ENCODE measurements at regions not wholly inside any gene's neighbourhood (a gene's known extent, or its start where the extent isn't known, plus 50 kb on each side); places are given as distances from the start of the nearest gene placed in this dataset.

GRCh38 chr18:22641958-22642357 lies 224.2 kb upstream of the CTAGE1 start:
- no peak for DNase-seq (ENCODE audit: low read depth, low spot score)
- H3K4me3 ChIP-seq (ENCODE audit: low read length) = no peak overlapping the region

DNA sequence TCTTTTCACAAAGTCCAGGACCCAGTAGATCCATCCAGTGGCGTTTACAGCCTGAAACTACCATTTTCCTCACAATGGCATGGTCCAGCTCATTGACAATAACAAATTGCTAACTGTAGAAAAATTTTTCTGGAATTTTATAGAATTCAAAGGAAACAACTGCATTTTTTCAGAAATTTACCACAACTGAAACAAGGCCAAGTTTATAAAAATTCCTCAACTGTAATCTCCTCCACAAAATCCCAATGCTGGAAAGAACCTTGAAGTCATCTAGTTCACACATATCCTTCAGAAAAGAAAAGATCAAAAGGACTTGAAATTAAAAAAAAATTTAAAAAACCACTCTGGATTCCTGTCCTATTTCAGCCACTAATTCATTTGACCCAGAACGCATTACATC lies 226.0 kb upstream of the CTAGE1 start:
- no peak for DNase-seq (ENCODE audit: low read depth, low spot score)
- no peak overlapping the region for H3K4me3 ChIP-seq (ENCODE audit: low read length)

- no peak overlapping the region for H3K4me3 ChIP-seq (ENCODE audit: low read length)
- DNase-seq (ENCODE audit: low read depth, low spot score) = no peak
Measured at GRCh38 chr18:22650247-22650646, 232.5 kb upstream of the CTAGE1 start.

GRCh38 chr18:22657619-22658018 lies 239.9 kb upstream of the CTAGE1 start:
- no peak for DNase-seq (ENCODE audit: low read depth, low spot score)
- H3K4me3 ChIP-seq (ENCODE audit: low read length) = no peak overlapping the region

DNA sequence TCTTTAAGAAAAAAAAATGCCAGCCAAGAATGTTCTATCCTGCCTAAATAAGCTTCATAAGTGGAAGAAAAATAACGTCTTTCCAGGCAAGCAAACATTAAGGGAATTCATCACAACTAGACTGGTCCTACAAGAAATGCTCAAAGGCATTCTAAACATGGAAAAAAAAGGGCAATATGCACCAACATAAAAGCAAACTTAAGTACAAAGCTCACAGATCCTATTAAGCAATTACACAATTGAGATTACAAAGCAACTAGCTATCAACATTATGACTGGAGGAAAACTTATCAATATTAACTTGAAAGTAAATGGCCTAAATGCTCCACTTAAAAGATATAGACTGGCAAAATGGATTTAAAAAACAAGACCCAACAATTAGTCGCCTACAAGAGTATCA lies 240.6 kb upstream of the CTAGE1 start:
- no peak for DNase-seq (ENCODE audit: low read depth, low spot score)
- H3K4me3 ChIP-seq (ENCODE audit: low read length) = no peak overlapping the region

GRCh38 chr18:22663378-22663777 lies 245.7 kb upstream of the CTAGE1 start:
- DNase-seq (ENCODE audit: low read depth, low spot score) = no peak
- H3K4me3 ChIP-seq (ENCODE audit: low read length) = no peak overlapping the region

DNA sequence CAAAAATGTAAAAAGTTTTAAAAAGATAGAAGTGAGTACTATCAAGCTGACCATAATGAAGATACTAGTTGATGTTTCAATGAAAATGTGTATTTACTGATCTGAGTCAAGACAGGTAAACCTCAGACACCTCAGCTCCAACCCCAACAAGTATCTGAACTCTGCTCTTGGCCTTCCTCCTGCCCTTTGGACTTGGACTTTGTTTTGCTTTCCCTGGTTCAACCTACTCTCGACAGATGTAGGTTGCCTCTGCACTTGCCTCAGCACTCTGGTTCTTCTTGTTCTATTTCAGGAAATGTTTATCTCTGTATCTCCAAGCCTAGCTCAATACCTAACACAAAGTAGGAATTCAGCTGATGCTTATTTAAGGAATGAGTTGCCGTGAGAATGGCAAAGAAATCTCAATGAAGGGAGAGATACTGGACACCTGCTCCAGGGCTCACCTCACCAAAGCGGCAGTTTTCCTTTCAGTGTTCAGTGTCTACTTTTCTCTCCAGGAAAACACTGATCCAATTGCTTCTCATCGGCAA lies 248.8 kb upstream of the CTAGE1 start:
- no peak for DNase-seq (ENCODE audit: low read depth, low spot score)
- no peak overlapping the region for H3K4me3 ChIP-seq (ENCODE audit: low read length)

DNA sequence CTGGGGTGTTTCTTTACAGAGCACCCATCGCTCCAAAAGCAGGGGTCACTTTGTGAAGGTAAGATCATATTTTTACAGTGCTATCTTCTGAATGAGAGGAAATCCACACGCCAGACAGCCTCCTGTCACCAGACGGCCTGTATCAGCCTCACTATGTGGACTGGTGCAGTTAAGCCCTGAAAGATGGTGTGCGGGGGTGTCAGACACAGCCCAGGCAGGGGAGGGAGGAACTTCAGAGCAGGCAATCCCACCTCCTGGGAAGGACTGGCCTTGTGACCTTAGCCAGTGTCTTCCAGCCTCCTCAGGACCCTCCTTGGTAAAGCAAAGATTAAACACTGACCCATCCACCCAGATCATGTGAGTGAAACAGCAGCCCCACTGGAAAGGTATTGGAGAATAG lies 249.4 kb upstream of the CTAGE1 start:
- DNase-seq (ENCODE audit: low read depth, low spot score) = no peak
- H3K4me3 ChIP-seq (ENCODE audit: low read length) = no peak overlapping the region

- no peak for DNase-seq (ENCODE audit: low read depth, low spot score)
- no peak overlapping the region for H3K4me3 ChIP-seq (ENCODE audit: low read length)
Measured at GRCh38 chr18:22667616-22668422, 250.1 kb upstream of the CTAGE1 start.

DNA sequence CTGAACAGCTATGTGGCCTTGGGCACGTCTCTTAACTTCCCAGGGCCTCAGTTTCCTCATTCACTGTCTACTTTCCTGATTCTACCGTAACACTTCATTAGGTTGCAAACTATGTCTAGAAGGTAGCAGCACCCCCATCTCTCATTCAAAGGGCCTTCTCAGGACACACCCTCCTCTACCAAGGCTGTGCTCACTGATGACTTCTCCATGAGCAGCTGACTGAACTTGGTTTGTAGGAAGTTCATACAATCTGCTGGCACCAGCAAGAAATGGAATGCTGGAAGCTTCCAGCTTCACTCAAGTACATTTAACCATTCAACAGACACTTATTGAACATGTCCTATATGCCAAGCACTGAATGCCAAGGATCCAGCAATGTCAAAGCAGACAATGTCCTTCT lies 250.8 kb upstream of the CTAGE1 start:
- no peak overlapping the region for H3K4me3 ChIP-seq (ENCODE audit: low read length)
- no peak for DNase-seq (ENCODE audit: low read depth, low spot score)

GRCh38 chr18:22670914-22671313 lies 253.2 kb upstream of the CTAGE1 start:
- no peak overlapping the region for H3K4me3 ChIP-seq (ENCODE audit: low read length)
- no peak for DNase-seq (ENCODE audit: low read depth, low spot score)

GRCh38 chr18:22673182-22673862 lies 255.6 kb upstream of the CTAGE1 start:
- H3K4me3 ChIP-seq (ENCODE audit: low read length) = no peak overlapping the region
- no peak for DNase-seq (ENCODE audit: low read depth, low spot score)

- no peak overlapping the region for H3K4me3 ChIP-seq (ENCODE audit: low read length)
- DNase-seq (ENCODE audit: low read depth, low spot score) = no peak
Measured at GRCh38 chr18:22674272-22674671, 256.6 kb upstream of the CTAGE1 start.

DNA sequence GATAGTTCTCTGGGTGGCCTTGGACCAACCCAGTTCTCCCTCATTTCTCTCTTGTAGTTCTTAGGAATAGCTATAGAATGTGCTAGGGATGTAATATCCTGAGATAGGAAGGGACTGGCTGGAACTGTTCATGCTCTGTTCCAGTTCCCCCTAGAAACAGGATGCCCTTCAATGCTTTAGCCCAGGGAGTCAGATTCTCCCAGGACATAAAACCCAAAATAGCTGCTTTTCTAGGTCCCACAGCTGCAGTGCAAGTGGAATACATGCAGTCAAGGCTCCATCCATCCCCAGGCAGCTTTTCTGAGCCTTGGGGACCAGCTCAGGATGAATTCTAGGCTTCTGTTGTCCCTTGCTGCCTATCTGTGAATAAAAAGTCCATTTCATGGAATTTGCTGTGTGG lies 257.3 kb upstream of the CTAGE1 start:
- H3K4me3 ChIP-seq (ENCODE audit: low read length) = no peak overlapping the region

DNA sequence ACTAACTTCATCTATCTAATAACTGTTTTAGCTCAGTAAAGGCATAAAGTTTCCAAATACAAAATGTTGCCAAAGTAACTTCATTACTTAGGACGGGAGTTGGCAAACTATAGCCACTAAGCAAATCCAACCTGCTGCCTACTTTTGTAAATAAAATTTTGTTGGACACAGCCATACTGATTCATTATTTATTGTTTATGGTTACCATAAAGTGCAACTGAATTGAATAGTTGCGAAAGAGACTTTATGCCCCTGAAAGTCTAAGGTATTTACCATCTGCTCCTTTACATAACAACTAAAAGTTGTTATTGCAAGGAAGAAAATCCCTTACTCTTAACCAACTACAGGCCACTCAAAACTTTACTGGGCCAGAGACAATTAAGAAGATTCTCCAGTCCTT lies 256.7 kb upstream of the RBBP8 start:
- H3K4me3 ChIP-seq (ENCODE audit: low read length) = no peak overlapping the region
- DNase-seq (ENCODE audit: low read depth, low spot score) = no peak

More for the DNA sequence above, 257.3 kb upstream of the CTAGE1 start:
- no peak for DNase-seq (ENCODE audit: low read depth, low spot score)

DNA sequence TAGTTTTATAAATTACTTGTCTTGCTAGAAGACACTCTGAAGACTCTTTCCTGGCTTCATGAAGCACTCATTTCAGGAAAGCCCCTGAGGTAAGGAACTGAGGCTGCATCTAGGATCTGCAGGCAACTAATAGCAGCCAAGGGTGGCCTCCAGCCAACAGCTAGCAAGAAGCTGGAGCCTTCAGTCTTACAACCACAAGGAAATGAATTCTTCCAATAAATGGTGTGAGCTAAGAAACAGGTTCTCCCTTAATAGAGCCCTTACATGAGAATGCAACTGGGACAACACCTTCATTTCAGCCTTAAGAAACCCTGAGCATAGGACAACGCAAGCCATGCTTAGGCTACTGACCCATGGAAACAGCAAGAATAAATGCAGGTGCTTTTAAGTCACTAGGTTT lies 254.6 kb upstream of the RBBP8 start:
- no peak overlapping the region for H3K4me3 ChIP-seq (ENCODE audit: low read length)
- no peak for DNase-seq (ENCODE audit: low read depth, low spot score)

DNA sequence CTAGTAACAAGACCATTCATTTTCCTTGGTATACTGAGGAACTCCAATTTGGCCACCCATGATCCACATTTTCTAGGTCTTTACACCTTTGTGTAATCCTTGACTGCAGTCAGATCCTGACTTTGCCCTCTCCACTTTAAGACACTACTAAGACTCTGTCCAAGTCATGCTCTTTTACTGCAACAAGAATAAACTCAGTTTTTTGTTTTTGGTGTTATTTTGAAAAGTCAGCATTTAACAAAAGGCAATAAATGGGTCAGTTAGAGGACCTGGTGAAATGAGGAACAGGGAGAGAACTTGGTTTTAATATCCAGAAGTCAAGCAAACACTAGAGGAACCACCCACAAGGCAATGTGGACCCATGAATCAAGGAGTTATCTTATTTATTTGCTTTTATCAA lies 252.2 kb upstream of the RBBP8 start:
- H3K4me3 ChIP-seq (ENCODE audit: low read length) = no peak overlapping the region
- DNase-seq (ENCODE audit: low read depth, low spot score) = no peak

DNA sequence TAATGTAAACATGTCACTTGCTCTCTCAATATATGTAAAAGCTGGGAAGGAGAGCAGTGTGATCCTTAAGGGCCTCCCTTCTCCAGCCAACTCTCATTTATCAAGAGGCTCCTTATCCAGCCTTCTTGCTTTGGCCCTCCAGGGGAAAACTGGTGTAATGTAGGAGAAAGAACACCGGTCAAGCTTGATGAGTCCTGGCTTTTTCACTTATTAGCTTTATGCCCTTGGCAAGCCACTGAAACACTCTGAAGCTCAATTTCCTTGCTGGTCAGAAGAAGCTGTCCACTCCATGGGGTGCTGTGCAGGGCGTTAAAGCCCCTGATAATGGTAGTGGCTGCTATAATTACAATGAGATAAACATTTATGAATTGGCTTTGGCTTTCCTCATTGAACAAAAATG lies 251.2 kb upstream of the RBBP8 start:
- DNase-seq (ENCODE audit: low read depth, low spot score) = no peak
- no peak overlapping the region for H3K4me3 ChIP-seq (ENCODE audit: low read length)

DNA sequence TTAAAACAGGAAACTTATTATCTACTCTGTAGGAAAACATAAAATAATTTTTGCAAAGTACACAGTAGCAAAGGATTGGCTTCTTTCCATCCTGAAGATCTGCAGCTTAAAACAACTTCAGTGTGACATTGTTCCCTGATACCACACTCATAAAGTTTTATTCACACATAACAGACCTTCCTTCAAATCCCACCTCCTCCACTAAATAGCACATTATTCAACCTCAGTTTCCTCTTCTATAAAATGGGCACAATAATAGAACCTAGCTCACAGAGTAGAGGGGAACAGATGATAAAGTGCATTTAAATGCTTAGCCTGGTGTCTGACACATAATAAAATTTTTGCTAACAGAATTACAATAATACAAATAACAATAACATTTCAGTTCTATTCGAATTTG lies 250.4 kb upstream of the RBBP8 start:
- no peak for DNase-seq (ENCODE audit: low read depth, low spot score)
- H3K4me3 ChIP-seq (ENCODE audit: low read length) = no peak overlapping the region

DNA sequence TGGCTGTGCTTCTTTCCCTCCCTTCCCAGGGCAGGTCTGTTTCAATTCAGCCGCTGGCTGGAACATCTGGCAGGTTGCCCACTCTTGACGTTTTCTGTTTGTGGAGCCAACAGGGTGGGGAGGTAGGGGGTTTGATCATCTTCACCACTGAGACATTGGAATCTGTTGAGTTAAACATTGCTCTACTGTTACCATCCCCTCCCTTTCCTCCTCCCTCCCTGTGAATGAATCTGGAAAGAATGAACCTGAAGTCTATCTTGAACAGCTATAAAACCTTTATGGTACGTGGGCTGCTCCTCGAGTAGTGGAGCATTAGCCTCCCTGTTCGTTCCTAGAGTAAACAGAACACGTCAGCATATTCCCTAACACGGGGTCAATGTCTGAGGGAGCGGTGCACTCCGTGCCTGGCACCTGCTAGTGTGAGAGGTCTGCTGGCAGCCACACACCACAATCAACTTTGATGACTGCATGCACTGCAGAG lies 249.9 kb upstream of the RBBP8 start:
- no peak overlapping the region for H3K4me3 ChIP-seq (ENCODE audit: low read length)
- DNase-seq (ENCODE audit: low read depth, low spot score) = no peak
